ENCODE measurements at regions not wholly inside any gene's neighbourhood (a gene's known extent, or its start where the extent isn't known, plus 50 kb on each side); places are given as distances from the start of the nearest gene placed in this dataset.

- Histone ChIP-seq H3K36me3 (no peaks in the 10 kb centered on the region), H3K4me3 (no peak overlapping the region), H3K4me1 (no peaks in the 10 kb centered on the region), H3K27ac (no peak overlapping the region), H3K9me3 (no peaks in the 10 kb centered on the region), H3K27me3 (no peaks in the 10 kb centered on the region)
- WGBS, 2 donors (ENCODE audit: low coverage in 1 of 2), result 70% methylated on average over 1 of the region's 1 CpG
- ATAC-seq, result no peak
- TF ChIP-seq, protein P1, sequence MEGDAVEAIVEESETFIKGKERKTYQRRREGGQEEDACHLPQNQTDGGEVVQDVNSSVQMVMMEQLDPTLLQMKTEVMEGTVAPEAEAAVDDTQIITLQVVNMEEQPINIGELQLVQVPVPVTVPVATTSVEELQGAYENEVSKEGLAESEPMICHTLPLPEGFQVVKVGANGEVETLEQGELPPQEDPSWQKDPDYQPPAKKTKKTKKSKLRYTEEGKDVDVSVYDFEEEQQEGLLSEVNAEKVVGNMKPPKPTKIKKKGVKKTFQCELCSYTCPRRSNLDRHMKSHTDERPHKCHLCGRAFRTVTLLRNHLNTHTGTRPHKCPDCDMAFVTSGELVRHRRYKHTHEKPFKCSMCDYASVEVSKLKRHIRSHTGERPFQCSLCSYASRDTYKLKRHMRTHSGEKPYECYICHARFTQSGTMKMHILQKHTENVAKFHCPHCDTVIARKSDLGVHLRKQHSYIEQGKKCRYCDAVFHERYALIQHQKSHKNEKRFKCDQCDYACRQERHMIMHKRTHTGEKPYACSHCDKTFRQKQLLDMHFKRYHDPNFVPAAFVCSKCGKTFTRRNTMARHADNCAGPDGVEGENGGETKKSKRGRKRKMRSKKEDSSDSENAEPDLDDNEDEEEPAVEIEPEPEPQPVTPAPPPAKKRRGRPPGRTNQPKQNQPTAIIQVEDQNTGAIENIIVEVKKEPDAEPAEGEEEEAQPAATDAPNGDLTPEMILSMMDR (IDR thresholded peaks at IDR 0.05), result no peak
- TF ChIP-seq EP300 (IDR thresholded peaks at IDR 0.05) (no peak), POLR2A (IDR thresholded peaks at IDR 0.05) (no peak), POLR2AphosphoS5 (IDR thresholded peaks at IDR 0.05) (no peak)
Observed at GRCh38 chr4:129532573-129532972, 436.6 kb downstream of the C4orf33 start.

- H3K27me3 ChIP-seq, result no peaks in the 10 kb centered on the region
- ATAC-seq, result no peak
Observed at GRCh38 chr4:129543299-129543698, 447.3 kb downstream of the C4orf33 start.

GRCh38 chr4:129545599-129546278 is 449.8 kb downstream of the C4orf33 start:
- peak; percentile 89 for ATAC-seq
- Histone ChIP-seq H3K4me3 (no peak overlapping the region), H3K27me3 (no peaks in the 10 kb centered on the region), H3K27ac (peak overlapping the region in 2 of 4 donors; percentile 18 to 42), H3K9me3 (no peaks in the 10 kb centered on the region), H3K4me1 (peaks cover 0 to 17% (median 0%) of the 10 kb centered on the region in 3 donors), H3K36me3 (no peaks in the 10 kb centered on the region)
- WGBS, 2 donors (ENCODE audit: low coverage in 1 of 2), result 8 to 20% methylated on average over 2 to 4 of the region's 5 CpGs
- TF ChIP-seq, protein P1 (IDR thresholded peaks at IDR 0.05), result no peak
- TF ChIP-seq POLR2AphosphoS5 (IDR thresholded peaks at IDR 0.05), result peak; percentile 41

More at GRCh38 chr4:129543299-129543698, 447.3 kb downstream of the C4orf33 start:
- TF ChIP-seq POLR2AphosphoS5 (IDR thresholded peaks at IDR 0.05) (no peak), EP300 (IDR thresholded peaks at IDR 0.05) (no peak)
- peaks cover 0 to 12% (median 0%) of the 10 kb centered on the region in 3 donors for H3K4me1 ChIP-seq
- H3K27ac ChIP-seq, result no peak overlapping the region
- no peak overlapping the region for H3K4me3 ChIP-seq
- H3K9me3 ChIP-seq, result no peaks in the 10 kb centered on the region
- H3K36me3 ChIP-seq, result no peaks in the 10 kb centered on the region

GRCh38 chr4:129546531-129546930 is 450.6 kb downstream of the C4orf33 start:
- peaks cover 0 to 17% (median 0%) of the 10 kb centered on the region in 3 donors for H3K4me1 ChIP-seq
- no peaks in the 10 kb centered on the region for H3K36me3 ChIP-seq
- H3K27me3 ChIP-seq, result no peaks in the 10 kb centered on the region
- no peak overlapping the region for H3K4me3 ChIP-seq
- H3K9me3 ChIP-seq, result no peaks in the 10 kb centered on the region
- 15 to 39% methylated on average over 1 of the region's 1 CpG for WGBS, 2 donors (ENCODE audit: low coverage in 1 of 2)
- H3K27ac ChIP-seq, result peak overlapping the region in 1 of 4 donors; percentile 42
- TF ChIP-seq POLR2AphosphoS5 (IDR thresholded peaks at IDR 0.05) (no peak), POLR2A (IDR thresholded peaks at IDR 0.05) (no peak), EP300 (IDR thresholded peaks at IDR 0.05) (no peak)
- TF ChIP-seq, protein P1 (IDR thresholded peaks at IDR 0.05), result no peak
- no peak for ATAC-seq

GRCh38 chr4:129550281-129550785 is 454.4 kb downstream of the C4orf33 start:
- Histone ChIP-seq H3K4me1 (peaks cover 0 to 16% (median 0%) of the 10 kb centered on the region in 3 donors), H3K27me3 (no peaks in the 10 kb centered on the region), H3K27ac (no peak overlapping the region), H3K36me3 (no peaks in the 10 kb centered on the region), H3K4me3 (no peak overlapping the region), H3K9me3 (no peaks in the 10 kb centered on the region)
- 21 to 31% methylated on average over 1 of the region's 1 CpG for WGBS, 2 donors (ENCODE audit: low coverage in 1 of 2)
- TF ChIP-seq EP300 (IDR thresholded peaks at IDR 0.05) (no peak), POLR2AphosphoS5 (IDR thresholded peaks at IDR 0.05) (no peak), POLR2A (IDR thresholded peaks at IDR 0.05) (no peak)
- TF ChIP-seq, protein P1 (IDR thresholded peaks at IDR 0.05), result no peak
- no peak for ATAC-seq

All from gastroesophageal sphincter (tissue), 4 donors.